ENCODE measurements at regions not wholly inside any gene's neighbourhood (a gene's known extent, or its start where the extent isn't known, plus 50 kb on each side); places are given as distances from the start of the nearest gene placed in this dataset.

DNA sequence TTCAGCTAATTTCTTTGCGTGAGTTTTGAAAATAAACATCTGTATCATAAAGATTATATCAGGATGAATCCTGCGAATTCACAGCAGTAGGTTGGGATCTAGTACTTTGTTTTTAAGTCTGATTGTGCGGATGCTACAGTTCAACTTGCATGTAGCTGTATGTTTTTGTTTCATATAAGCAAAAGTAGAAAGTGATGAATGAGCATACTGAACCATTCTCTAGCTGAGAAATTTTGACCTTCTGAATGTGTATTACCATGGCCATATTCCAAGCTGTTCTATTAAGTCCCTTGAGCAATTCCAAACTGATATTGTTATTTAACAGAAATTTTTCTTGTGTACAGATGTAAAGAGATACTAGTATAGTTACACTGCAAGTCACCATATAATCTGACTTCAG lies 358.8 kb upstream of the MEOX2 start:
- TF ChIP-seq RBM17 (IDR thresholded peaks at IDR 0.05; ENCODE audit: borderline replicate concordance, low read depth, low read length) (no peak), FOXP1 (CRISPR knock-in tag; IDR thresholded peaks at IDR 0.05) (no peak), FOXA3 (CRISPR knock-in tag; conservative IDR thresholded peaks at IDR 0.05 in 1 of 2, IDR thresholded peaks at IDR 0.05 in 1 of 2) (no peak), SPI1 (IDR thresholded peaks at IDR 0.05; ENCODE audit: borderline replicate concordance, low read depth, low read length) (no peak), PHF8 (IDR thresholded peaks at IDR 0.05; ENCODE audit: borderline replicate concordance, low read length) (no peak), SP1 (CRISPR knock-in tag; IDR thresholded peaks at IDR 0.05) (no peak), TRIM28 (IDR thresholded peaks at IDR 0.05) (no peak), ARNT (IDR thresholded peaks at IDR 0.05) (no peak), CREB1 (IDR thresholded peaks at IDR 0.05) (no peak), CREB1 (CRISPR knock-in tag; IDR thresholded peaks at IDR 0.05) (no peak), MBD2 (IDR thresholded peaks at IDR 0.05; ENCODE audit: borderline replicate concordance, low read depth) (no peak), ZNF589 (CRISPR knock-in tag; IDR thresholded peaks at IDR 0.05; ENCODE audit: low read depth) (no peak)
- TF ChIP-seq, protein P1, sequence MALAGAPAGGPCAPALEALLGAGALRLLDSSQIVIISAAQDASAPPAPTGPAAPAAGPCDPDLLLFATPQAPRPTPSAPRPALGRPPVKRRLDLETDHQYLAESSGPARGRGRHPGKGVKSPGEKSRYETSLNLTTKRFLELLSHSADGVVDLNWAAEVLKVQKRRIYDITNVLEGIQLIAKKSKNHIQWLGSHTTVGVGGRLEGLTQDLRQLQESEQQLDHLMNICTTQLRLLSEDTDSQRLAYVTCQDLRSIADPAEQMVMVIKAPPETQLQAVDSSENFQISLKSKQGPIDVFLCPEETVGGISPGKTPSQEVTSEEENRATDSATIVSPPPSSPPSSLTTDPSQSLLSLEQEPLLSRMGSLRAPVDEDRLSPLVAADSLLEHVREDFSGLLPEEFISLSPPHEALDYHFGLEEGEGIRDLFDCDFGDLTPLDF (CRISPR knock-in tag; IDR thresholded peaks at IDR 0.05), result no peak
- TF ChIP-seq, protein P2, sequence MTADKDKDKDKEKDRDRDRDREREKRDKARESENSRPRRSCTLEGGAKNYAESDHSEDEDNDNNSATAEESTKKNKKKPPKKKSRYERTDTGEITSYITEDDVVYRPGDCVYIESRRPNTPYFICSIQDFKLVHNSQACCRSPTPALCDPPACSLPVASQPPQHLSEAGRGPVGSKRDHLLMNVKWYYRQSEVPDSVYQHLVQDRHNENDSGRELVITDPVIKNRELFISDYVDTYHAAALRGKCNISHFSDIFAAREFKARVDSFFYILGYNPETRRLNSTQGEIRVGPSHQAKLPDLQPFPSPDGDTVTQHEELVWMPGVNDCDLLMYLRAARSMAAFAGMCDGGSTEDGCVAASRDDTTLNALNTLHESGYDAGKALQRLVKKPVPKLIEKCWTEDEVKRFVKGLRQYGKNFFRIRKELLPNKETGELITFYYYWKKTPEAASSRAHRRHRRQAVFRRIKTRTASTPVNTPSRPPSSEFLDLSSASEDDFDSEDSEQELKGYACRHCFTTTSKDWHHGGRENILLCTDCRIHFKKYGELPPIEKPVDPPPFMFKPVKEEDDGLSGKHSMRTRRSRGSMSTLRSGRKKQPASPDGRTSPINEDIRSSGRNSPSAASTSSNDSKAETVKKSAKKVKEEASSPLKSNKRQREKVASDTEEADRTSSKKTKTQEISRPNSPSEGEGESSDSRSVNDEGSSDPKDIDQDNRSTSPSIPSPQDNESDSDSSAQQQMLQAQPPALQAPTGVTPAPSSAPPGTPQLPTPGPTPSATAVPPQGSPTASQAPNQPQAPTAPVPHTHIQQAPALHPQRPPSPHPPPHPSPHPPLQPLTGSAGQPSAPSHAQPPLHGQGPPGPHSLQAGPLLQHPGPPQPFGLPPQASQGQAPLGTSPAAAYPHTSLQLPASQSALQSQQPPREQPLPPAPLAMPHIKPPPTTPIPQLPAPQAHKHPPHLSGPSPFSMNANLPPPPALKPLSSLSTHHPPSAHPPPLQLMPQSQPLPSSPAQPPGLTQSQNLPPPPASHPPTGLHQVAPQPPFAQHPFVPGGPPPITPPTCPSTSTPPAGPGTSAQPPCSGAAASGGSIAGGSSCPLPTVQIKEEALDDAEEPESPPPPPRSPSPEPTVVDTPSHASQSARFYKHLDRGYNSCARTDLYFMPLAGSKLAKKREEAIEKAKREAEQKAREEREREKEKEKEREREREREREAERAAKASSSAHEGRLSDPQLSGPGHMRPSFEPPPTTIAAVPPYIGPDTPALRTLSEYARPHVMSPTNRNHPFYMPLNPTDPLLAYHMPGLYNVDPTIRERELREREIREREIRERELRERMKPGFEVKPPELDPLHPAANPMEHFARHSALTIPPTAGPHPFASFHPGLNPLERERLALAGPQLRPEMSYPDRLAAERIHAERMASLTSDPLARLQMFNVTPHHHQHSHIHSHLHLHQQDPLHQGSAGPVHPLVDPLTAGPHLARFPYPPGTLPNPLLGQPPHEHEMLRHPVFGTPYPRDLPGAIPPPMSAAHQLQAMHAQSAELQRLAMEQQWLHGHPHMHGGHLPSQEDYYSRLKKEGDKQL (CRISPR knock-in tag; IDR thresholded peaks at IDR 0.05; ENCODE audit: borderline replicate concordance), result no peak
